ENCODE measurements at regions not wholly inside any gene's neighbourhood (a gene's known extent, or its start where the extent isn't known, plus 50 kb on each side); places are given as distances from the start of the nearest gene placed in this dataset.

- TF ChIP-seq CTCF (IDR thresholded peaks at IDR 0.05) (no peak), POLR2A (IDR thresholded peaks at IDR 0.05) (no peak)
Observed at GRCh38 chr2:67579806-67580205, 182.7 kb downstream of the ETAA1 start.

All from body of pancreas (tissue), 4 donors.